ENCODE measurements at regions not wholly inside any gene's neighbourhood (a gene's known extent, or its start where the extent isn't known, plus 50 kb on each side); places are given as distances from the start of the nearest gene placed in this dataset.

DNA sequence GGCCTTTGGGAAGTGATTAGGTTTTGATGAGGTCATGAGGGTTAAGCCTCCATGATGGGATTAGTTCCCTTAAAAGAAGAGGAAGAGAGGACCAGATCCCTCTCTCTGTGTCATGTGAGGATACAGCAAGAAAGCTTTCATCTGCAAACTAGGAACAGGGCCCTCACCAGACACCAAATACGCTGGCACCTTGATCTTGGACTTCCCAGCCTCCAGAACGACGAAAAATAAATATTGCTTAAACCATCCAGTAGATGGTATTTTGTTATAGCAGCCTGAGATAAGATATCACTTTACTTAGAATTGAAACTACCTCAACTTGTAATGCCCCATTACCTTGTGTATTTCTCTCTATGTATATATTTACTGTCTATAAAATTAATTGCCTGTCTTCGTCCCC is 65.4 kb upstream of the NNAT start:
- intact Hi-C loops (cut with DNase I) = loop anchor here in 1 of 2 donors (2.0 kb wide), 1 partner anchor 19 kb away; no protein-coding TSS in a partner anchor
- 92 to 94% (median 94%) methylated on average over 4 of the region's 4 CpGs for WGBS, 3 donors
- no peak overlapping the region for H3K4me3 ChIP-seq
- peaks cover 7% of the 10 kb centered on the region for H3K9me3 ChIP-seq
- DNase-seq (no peak), ATAC-seq (no peak)
- H3K4me1 ChIP-seq = no peaks in the 10 kb centered on the region
- H3K27me3 ChIP-seq (ENCODE audit: insufficient read depth in 3 of 3, low read length in 2 of 3) = peaks cover 0 to 6% (median 5%) of the 10 kb centered on the region in 3 donors
- TF ChIP-seq, protein P1, sequence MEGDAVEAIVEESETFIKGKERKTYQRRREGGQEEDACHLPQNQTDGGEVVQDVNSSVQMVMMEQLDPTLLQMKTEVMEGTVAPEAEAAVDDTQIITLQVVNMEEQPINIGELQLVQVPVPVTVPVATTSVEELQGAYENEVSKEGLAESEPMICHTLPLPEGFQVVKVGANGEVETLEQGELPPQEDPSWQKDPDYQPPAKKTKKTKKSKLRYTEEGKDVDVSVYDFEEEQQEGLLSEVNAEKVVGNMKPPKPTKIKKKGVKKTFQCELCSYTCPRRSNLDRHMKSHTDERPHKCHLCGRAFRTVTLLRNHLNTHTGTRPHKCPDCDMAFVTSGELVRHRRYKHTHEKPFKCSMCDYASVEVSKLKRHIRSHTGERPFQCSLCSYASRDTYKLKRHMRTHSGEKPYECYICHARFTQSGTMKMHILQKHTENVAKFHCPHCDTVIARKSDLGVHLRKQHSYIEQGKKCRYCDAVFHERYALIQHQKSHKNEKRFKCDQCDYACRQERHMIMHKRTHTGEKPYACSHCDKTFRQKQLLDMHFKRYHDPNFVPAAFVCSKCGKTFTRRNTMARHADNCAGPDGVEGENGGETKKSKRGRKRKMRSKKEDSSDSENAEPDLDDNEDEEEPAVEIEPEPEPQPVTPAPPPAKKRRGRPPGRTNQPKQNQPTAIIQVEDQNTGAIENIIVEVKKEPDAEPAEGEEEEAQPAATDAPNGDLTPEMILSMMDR (IDR thresholded peaks at IDR 0.05) = no peak
- no peaks in the 10 kb centered on the region for H3K36me3 ChIP-seq (ENCODE audit: insufficient read depth in 1 of 2, low read depth in 1 of 2)
- no peak overlapping the region for H3K27ac ChIP-seq

DNA sequence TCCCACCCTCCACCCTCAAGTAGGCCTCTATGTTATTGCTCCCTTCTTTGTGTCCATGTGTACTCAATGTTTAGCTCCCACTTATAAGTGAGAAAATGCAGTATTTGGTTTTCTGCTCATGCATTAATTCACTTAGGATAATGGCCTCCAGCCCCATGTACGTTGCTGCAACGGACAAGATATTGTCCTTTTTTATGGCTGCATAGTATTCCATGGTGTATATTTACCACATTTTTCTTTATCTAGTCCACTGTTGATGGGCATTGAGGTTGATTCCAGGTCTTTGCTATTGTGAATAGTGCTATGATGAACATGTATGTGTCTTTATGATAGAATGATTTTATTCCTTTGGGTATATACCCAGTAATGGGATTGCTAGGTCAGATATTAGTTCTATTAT is 64.1 kb upstream of the NNAT start:
- intact Hi-C loops (cut with DNase I) = loop anchor here in 1 of 2 donors (2.0 kb wide), 1 partner anchor 18 kb away; no protein-coding TSS in a partner anchor
- H3K27me3 ChIP-seq (ENCODE audit: insufficient read depth in 3 of 3, low read length in 2 of 3) = peaks cover 0 to 6% (median 0%) of the 10 kb centered on the region in 3 donors
- peaks cover 7% of the 10 kb centered on the region for H3K9me3 ChIP-seq

DNA sequence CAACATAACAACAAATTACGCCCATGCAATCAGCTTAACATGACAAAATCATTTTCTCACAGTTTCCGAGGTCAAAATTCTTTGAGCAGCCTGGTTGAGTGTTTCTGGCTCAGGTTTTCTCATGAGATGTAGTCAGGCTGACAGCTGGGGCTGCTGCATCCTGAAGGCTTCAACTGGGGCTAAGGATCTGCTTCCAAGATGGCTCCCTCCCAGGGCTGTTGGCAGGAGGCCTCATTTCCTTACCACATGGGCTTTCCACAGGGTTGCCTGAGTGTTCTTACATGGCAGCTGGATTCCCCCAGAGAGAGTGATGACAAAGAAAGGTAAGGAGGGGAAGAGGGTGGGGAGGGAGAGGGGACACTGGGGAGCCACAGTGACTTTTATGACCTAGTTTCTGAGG is 63.1 kb upstream of the NNAT start:
- TF ChIP-seq, protein P1 (IDR thresholded peaks at IDR 0.05) = no peak
- Histone ChIP-seq H3K27me3 (ENCODE audit: insufficient read depth in 3 of 3, low read length in 2 of 3) (peaks cover 0 to 6% (median 0%) of the 10 kb centered on the region in 3 donors), H3K9me3 (peaks cover 7% of the 10 kb centered on the region), H3K36me3 (ENCODE audit: insufficient read depth in 1 of 2, low read depth in 1 of 2) (no peaks in the 10 kb centered on the region), H3K27ac (no peak overlapping the region), H3K4me1 (no peaks in the 10 kb centered on the region), H3K4me3 (no peak overlapping the region)
- ATAC-seq (peak in 3 of 4 donors; percentile 34 to 64 (median 49)), DNase-seq (peak in 1 of 2 donors; percentile 60)
- intact Hi-C loops (cut with DNase I) = loop anchor here in 1 of 2 donors (2.0 kb wide), 1 partner anchor 17 kb away; no protein-coding TSS in a partner anchor
- 57 to 63% (median 59%) methylated on average over 2 of the region's 2 CpGs for WGBS, 3 donors

More for the DNA sequence above, 64.1 kb upstream of the NNAT start:
- Histone ChIP-seq H3K27ac (no peak overlapping the region), H3K4me1 (no peaks in the 10 kb centered on the region), H3K4me3 (no peak overlapping the region), H3K36me3 (ENCODE audit: insufficient read depth in 1 of 2, low read depth in 1 of 2) (no peaks in the 10 kb centered on the region)
- ATAC-seq = no peak
- WGBS, 3 donors = 88 to 91% (median 88%) methylated on average over 2 of the region's 2 CpGs
- no peak for DNase-seq
- TF ChIP-seq, protein P1 (IDR thresholded peaks at IDR 0.05) = no peak

DNA sequence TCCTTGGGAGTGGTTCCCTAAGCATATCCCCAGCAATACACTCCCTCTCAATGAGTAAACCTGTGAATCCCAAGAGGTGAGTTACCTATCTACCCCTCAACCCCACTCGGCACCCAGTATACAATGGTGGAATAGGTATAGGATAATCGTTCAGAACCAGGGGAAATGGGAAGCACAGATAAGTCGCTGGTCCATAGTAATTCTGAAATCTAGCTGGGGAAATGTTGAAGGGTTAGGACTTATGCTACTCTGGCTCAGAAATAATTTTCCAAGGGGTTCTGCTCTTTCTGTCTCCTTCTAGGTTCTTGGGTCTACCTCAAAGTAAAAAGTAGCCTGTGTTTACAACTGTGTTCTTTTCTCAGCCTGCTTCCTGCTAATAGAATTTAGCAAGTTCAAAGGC is 62.3 kb upstream of the NNAT start:
- Histone ChIP-seq H3K27ac (no peak overlapping the region), H3K9me3 (peaks cover 7% of the 10 kb centered on the region), H3K4me1 (no peaks in the 10 kb centered on the region), H3K27me3 (ENCODE audit: insufficient read depth in 3 of 3, low read length in 2 of 3) (peaks cover 0 to 5% (median 0%) of the 10 kb centered on the region in 3 donors), H3K4me3 (no peak overlapping the region), H3K36me3 (ENCODE audit: insufficient read depth in 1 of 2, low read depth in 1 of 2) (no peaks in the 10 kb centered on the region)
- WGBS, 3 donors = 92 to 96% (median 93%) methylated on average over 3 of the region's 3 CpGs
- ATAC-seq (no peak), DNase-seq (no peak)
- TF ChIP-seq, protein P1 (IDR thresholded peaks at IDR 0.05) = no peak
- intact Hi-C loops (cut with DNase I) = no loop called here

DNA sequence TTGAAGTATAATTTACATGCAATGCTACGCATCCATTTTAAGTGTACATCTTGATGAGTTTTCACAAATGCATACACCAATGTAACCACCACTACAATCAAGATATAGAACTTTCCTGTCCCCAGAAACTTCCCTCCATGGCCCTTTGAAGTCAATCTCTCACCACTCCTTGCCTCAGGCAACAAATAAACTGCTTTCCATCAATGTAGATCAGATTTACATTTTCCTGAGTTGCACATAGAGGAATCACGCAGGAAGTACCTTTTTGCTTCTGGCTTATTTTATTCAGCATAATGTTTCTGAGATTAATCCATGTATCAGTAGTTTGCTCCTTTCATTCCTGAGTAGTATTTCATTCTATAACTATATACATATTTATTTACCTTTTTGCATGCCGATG is 59.6 kb upstream of the NNAT start:
- no peak overlapping the region for H3K27ac ChIP-seq
- peaks cover 5% of the 10 kb centered on the region for H3K4me1 ChIP-seq
- intact Hi-C loops (cut with DNase I) = no loop called here
- DNase-seq (no peak), ATAC-seq (no peak)
- H3K9me3 ChIP-seq = no peaks in the 10 kb centered on the region
- TF ChIP-seq, protein P1 (IDR thresholded peaks at IDR 0.05) = no peak
- 92 to 97% (median 96%) methylated on average over 3 of the region's 3 CpGs for WGBS, 3 donors
- H3K4me3 ChIP-seq = no peak overlapping the region
- no peaks in the 10 kb centered on the region for H3K36me3 ChIP-seq (ENCODE audit: insufficient read depth in 1 of 2, low read depth in 1 of 2)
- H3K27me3 ChIP-seq (ENCODE audit: insufficient read depth in 3 of 3, low read length in 2 of 3) = peaks cover 0 to 3% (median 0%) of the 10 kb centered on the region in 3 donors

Data from psoas muscle (tissue), 7 donors.